GM23338 (cell line): ENCODE measurements at regions not wholly inside any gene's neighbourhood (a gene's known extent, or its start where the extent isn't known, plus 50 kb on each side); places are given as distances from the start of the nearest gene placed in this dataset.

Experiments used
- EZH2 ChIP-seq: fragments of 200-600 bp; sonication (generic); IDR thresholded peaks from one replicate; pipeline ENCODE4 v1.8.0; 2017; ENCODE audit warnings: antibody characterized with exemption, mild to moderate bottlenecking, low read depth; ENCODE audit not compliant: unreplicated experiment
- EZH2phosphoT487 ChIP-seq: fragments of 200-600 bp; sonication (generic); IDR thresholded peaks from one replicate; pipeline ENCODE4 v1.8.1; 2018; ENCODE audit warnings: antibody characterized with exemption; ENCODE audit not compliant: unreplicated experiment
- JUNB ChIP-seq: IDR thresholded peaks from one replicate; pipeline ENCODE4 v1.6.1; 2016; ENCODE audit warnings: antibody characterized with exemption; ENCODE audit not compliant: unreplicated experiment
- POLR2AphosphoS5 ChIP-seq: IDR thresholded peaks from 2 replicates; pipeline ENCODE4 v1.6.1; 2016; ENCODE audit warnings: antibody characterized with exemption, low read depth
- TF ChIP-seq, protein P1 (sequence below), 2 experiments: fragments of 200-600 bp in 1 of 2; sonication (generic) in 1 of 2; conservative IDR thresholded peaks; 2 replicates each; pipeline versions ENCODE4 v1.5.1 to v1.6.1; 2016 to 2017; ENCODE audit warnings: antibody characterized with exemption in 2 of 2, low read depth in 2 of 2, mild to moderate bottlenecking in 2 of 2, moderate library complexity in 1 of 2
- TF ChIP-seq, protein P2 (sequence below): IDR thresholded peaks from one replicate; pipeline ENCODE4 v1.6.1; 2018; ENCODE audit warnings: antibody characterized with exemption; ENCODE audit not compliant: unreplicated experiment

DNA sequence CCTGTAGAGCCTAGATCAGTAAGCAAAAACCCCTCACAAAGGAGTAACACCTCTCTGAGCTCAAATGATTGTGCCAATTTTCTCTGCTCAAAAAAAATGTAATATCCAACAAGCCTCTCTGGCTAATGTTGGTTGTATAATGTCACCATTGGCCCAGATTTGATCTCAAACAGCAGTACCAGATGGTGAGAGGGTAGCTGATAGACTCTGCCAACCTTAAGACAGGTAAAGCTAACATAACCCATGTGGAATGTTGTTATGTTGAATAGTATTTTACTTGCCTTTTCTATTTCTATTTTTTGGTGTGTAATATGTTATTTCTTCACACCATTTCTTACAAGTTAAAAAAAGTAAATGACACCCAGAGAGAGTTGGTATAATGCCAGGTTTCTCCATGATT lies 166.7 kb upstream of the GUCY1A2 start:
- TF ChIP-seq, protein P1, sequence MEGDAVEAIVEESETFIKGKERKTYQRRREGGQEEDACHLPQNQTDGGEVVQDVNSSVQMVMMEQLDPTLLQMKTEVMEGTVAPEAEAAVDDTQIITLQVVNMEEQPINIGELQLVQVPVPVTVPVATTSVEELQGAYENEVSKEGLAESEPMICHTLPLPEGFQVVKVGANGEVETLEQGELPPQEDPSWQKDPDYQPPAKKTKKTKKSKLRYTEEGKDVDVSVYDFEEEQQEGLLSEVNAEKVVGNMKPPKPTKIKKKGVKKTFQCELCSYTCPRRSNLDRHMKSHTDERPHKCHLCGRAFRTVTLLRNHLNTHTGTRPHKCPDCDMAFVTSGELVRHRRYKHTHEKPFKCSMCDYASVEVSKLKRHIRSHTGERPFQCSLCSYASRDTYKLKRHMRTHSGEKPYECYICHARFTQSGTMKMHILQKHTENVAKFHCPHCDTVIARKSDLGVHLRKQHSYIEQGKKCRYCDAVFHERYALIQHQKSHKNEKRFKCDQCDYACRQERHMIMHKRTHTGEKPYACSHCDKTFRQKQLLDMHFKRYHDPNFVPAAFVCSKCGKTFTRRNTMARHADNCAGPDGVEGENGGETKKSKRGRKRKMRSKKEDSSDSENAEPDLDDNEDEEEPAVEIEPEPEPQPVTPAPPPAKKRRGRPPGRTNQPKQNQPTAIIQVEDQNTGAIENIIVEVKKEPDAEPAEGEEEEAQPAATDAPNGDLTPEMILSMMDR (conservative IDR thresholded peaks at IDR 0.05; ENCODE audit: low read depth in 2 of 2) = no peak
- TF ChIP-seq EZH2phosphoT487 = no peak
- no peak for TF ChIP-seq EZH2
- no peak for TF ChIP-seq JUNB
- TF ChIP-seq POLR2AphosphoS5 = no peak
- TF ChIP-seq, protein P2, sequence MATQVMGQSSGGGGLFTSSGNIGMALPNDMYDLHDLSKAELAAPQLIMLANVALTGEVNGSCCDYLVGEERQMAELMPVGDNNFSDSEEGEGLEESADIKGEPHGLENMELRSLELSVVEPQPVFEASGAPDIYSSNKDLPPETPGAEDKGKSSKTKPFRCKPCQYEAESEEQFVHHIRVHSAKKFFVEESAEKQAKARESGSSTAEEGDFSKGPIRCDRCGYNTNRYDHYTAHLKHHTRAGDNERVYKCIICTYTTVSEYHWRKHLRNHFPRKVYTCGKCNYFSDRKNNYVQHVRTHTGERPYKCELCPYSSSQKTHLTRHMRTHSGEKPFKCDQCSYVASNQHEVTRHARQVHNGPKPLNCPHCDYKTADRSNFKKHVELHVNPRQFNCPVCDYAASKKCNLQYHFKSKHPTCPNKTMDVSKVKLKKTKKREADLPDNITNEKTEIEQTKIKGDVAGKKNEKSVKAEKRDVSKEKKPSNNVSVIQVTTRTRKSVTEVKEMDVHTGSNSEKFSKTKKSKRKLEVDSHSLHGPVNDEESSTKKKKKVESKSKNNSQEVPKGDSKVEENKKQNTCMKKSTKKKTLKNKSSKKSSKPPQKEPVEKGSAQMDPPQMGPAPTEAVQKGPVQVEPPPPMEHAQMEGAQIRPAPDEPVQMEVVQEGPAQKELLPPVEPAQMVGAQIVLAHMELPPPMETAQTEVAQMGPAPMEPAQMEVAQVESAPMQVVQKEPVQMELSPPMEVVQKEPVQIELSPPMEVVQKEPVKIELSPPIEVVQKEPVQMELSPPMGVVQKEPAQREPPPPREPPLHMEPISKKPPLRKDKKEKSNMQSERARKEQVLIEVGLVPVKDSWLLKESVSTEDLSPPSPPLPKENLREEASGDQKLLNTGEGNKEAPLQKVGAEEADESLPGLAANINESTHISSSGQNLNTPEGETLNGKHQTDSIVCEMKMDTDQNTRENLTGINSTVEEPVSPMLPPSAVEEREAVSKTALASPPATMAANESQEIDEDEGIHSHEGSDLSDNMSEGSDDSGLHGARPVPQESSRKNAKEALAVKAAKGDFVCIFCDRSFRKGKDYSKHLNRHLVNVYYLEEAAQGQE = no peak
